ENCODE measurements at regions not wholly inside any gene's neighbourhood (a gene's known extent, or its start where the extent isn't known, plus 50 kb on each side); places are given as distances from the start of the nearest gene placed in this dataset.

DNA sequence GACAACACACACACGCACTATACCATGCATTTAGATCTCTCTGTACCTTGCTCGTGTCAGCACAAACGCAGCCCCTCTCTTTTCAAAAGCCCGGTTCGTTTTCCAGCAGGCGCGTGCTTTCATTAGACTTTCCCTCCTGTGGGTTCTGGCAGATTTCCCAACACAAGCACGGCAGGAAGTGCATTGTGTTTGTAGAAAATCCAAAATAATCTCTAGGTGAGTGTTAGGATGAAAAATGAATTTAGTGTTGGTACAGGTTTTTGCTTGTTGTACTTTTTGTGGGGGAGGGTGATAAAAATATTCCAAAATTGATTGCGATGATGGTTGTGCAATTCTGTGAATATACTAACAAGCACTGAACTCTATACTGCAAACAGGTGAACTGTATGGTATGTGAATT is 54.1 kb upstream of the POFUT2 start:
- TF ChIP-seq, protein P1, sequence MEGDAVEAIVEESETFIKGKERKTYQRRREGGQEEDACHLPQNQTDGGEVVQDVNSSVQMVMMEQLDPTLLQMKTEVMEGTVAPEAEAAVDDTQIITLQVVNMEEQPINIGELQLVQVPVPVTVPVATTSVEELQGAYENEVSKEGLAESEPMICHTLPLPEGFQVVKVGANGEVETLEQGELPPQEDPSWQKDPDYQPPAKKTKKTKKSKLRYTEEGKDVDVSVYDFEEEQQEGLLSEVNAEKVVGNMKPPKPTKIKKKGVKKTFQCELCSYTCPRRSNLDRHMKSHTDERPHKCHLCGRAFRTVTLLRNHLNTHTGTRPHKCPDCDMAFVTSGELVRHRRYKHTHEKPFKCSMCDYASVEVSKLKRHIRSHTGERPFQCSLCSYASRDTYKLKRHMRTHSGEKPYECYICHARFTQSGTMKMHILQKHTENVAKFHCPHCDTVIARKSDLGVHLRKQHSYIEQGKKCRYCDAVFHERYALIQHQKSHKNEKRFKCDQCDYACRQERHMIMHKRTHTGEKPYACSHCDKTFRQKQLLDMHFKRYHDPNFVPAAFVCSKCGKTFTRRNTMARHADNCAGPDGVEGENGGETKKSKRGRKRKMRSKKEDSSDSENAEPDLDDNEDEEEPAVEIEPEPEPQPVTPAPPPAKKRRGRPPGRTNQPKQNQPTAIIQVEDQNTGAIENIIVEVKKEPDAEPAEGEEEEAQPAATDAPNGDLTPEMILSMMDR (IDR thresholded peaks at IDR 0.05), result no peak
- no peak for TF ChIP-seq POLR2A (IDR thresholded peaks at IDR 0.05)
